Right lobe of liver (tissue), 4 donors: ENCODE measurements at regions not wholly inside any gene's neighbourhood (a gene's known extent, or its start where the extent isn't known, plus 50 kb on each side); places are given as distances from the start of the nearest gene placed in this dataset.

ENCODE experiments used
- POLR2A ChIP-seq: fragments of 450-650 bp; IDR thresholded peaks from one replicate; pipeline ENCODE4 v1.6.1; 2017; ENCODE audit warnings: antibody characterized with exemption, mild to moderate bottlenecking
- TF ChIP-seq, protein P1 (sequence below), 4 donors: fragments of 200-600 bp in 3 of 4; fragments of 450-650 bp in 1 of 4; IDR thresholded peaks; one replicate each; pipeline versions ENCODE4 v1.5.1 to v1.8.0; 2016 to 2022; ENCODE audit warnings: antibody characterized with exemption in 4 of 4, mild to moderate bottlenecking in 2 of 4
- donor health status: DM: no; HTN: no; CAD: no.
- donor health status: DM: no; HTN: no; CAD: no.
- donor health status: DM: no; HTN: yes; CAD: no.

DNA sequence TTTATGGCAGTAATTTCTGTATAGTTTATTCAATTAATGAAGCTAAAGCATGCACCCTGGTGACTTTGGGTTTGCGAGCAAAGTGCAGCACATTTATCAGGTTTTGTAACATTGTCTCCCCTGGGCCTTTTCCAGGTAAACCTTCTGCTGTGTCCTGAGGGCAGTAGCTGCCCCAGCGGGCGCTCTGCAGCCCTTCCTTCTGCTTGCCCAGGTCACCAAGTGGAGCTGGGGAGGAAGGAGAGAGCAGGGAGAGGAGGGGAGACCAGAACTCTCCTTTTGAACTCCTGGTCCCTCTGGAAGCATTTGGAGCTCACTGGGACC, 145.6 kb downstream of the DLL1 start:
- TF ChIP-seq, protein P1, sequence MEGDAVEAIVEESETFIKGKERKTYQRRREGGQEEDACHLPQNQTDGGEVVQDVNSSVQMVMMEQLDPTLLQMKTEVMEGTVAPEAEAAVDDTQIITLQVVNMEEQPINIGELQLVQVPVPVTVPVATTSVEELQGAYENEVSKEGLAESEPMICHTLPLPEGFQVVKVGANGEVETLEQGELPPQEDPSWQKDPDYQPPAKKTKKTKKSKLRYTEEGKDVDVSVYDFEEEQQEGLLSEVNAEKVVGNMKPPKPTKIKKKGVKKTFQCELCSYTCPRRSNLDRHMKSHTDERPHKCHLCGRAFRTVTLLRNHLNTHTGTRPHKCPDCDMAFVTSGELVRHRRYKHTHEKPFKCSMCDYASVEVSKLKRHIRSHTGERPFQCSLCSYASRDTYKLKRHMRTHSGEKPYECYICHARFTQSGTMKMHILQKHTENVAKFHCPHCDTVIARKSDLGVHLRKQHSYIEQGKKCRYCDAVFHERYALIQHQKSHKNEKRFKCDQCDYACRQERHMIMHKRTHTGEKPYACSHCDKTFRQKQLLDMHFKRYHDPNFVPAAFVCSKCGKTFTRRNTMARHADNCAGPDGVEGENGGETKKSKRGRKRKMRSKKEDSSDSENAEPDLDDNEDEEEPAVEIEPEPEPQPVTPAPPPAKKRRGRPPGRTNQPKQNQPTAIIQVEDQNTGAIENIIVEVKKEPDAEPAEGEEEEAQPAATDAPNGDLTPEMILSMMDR (IDR thresholded peaks at IDR 0.05): no peak
- no peak for TF ChIP-seq POLR2A
